Colonic mucosa (tissue), 4 donors: ENCODE measurements at regions not wholly inside any gene's neighbourhood (a gene's known extent, or its start where the extent isn't known, plus 50 kb on each side); places are given as distances from the start of the nearest gene placed in this dataset.
"Not testable (repeated sequence)": the region's sequence is repeated elsewhere in the genome, so short reads cannot be mapped to it uniquely, and the experiment has no call there.

Source experiments
- DNase-seq: peaks from one replicate; pipeline ENCODE4 v3.0.0-alpha.2; 2020
- H3K27ac ChIP-seq: fragments of 200-600 bp; one replicate; pipeline ENCODE4 v1.8.0; 2021
- H3K27me3 ChIP-seq: fragments of 200-600 bp; one replicate; pipeline ENCODE4 v1.8.0; 2021
- H3K36me3 ChIP-seq: fragments of 200-600 bp; one replicate; pipeline ENCODE4 v1.8.0; 2021
- H3K4me1 ChIP-seq: fragments of 200-600 bp; one replicate; pipeline ENCODE4 v1.8.0; 2021; ENCODE audit warnings: mild to moderate bottlenecking
- H3K4me3 ChIP-seq: fragments of 200-600 bp; one replicate; pipeline ENCODE4 v1.8.0; 2021
- H3K9ac ChIP-seq, 2 donors: one replicate each; pipeline ENCODE4 v1.7.0; 2013; ENCODE audit warnings: control low read depth in 2 of 2, low read depth in 2 of 2, low read length in 2 of 2
- H3K9me3 ChIP-seq: fragments of 200-600 bp; one replicate; pipeline ENCODE4 v1.8.0; 2021
- CTCF ChIP-seq: fragments of 200-600 bp; IDR thresholded peaks from one replicate; pipeline ENCODE4 v1.8.0; 2022; ENCODE audit warnings: antibody characterized with exemption, mild to moderate bottlenecking
- intact Hi-C: fragments of 100-400 bp; cut with DNase I; formaldehyde crosslinking; loops from one replicate; pipeline ENCODE4 v1.14.1; 2022
- donor health status: healthy.
- donor health status: DM: no; HTN: no; CAD: no.
- donor health status: DM: no; HTN: no; CAD: no.

- Histone ChIP-seq H3K27ac (no peak overlapping the region), H3K4me3 (no peak overlapping the region), H3K9ac (no peak overlapping the region), H3K27me3 (no peaks in the 10 kb centered on the region), H3K36me3 (no peaks in the 10 kb centered on the region), H3K4me1 (no peaks in the 10 kb centered on the region), H3K9me3 (no peaks in the 10 kb centered on the region)
- DNase-seq, result no peak
- intact Hi-C loops, result no loop called here
- no peak for TF ChIP-seq CTCF
Measured at GRCh38 chr4:57303012-57303751, 193.0 kb upstream of the IGFBP7 start.

- DNase-seq, H3K4me3 ChIP-seq, H3K4me1 ChIP-seq, H3K27ac ChIP-seq, H3K9ac ChIP-seq, H3K9me3 ChIP-seq, intact Hi-C loops, H3K27me3 ChIP-seq, H3K36me3 ChIP-seq: not testable (repeated sequence)
Measured at GRCh38 chr4:57300300-57300699, 190.1 kb upstream of the IGFBP7 start.

GRCh38 chr4:57291911-57292310 is 181.7 kb upstream of the IGFBP7 start:
- DNase-seq, result no peak
- no peaks in the 10 kb centered on the region for H3K36me3 ChIP-seq
- TF ChIP-seq CTCF, result no peak
- no peaks in the 10 kb centered on the region for H3K27me3 ChIP-seq
- H3K9me3 ChIP-seq, result no peaks in the 10 kb centered on the region
- intact Hi-C loops, result no loop called here
- H3K4me1 ChIP-seq, result no peaks in the 10 kb centered on the region
- H3K4me3 ChIP-seq, result no peak overlapping the region
- H3K9ac ChIP-seq, result no peak overlapping the region
- H3K27ac ChIP-seq, result no peak overlapping the region

- Histone ChIP-seq H3K9ac (no peak overlapping the region), H3K4me1 (no peaks in the 10 kb centered on the region), H3K27ac (no peak overlapping the region), H3K9me3 (no peaks in the 10 kb centered on the region), H3K36me3 (no peaks in the 10 kb centered on the region), H3K4me3 (no peak overlapping the region), H3K27me3 (no peaks in the 10 kb centered on the region)
- no peak for TF ChIP-seq CTCF
- no peak for DNase-seq
- intact Hi-C loops, result no loop called here
Measured at GRCh38 chr4:57287687-57288604, 177.8 kb upstream of the IGFBP7 start.

- H3K4me1 ChIP-seq, result no peaks in the 10 kb centered on the region
- DNase-seq, result no peak
- TF ChIP-seq CTCF, result no peak
- no peaks in the 10 kb centered on the region for H3K36me3 ChIP-seq
- H3K9ac ChIP-seq, result no peak overlapping the region
- H3K27me3 ChIP-seq, result no peaks in the 10 kb centered on the region
- no peaks in the 10 kb centered on the region for H3K9me3 ChIP-seq
- intact Hi-C loops, result no loop called here
- H3K27ac ChIP-seq, result no peak overlapping the region
- H3K4me3 ChIP-seq, result no peak overlapping the region
Measured at GRCh38 chr4:57282933-57283310, 172.7 kb upstream of the IGFBP7 start.

- Histone ChIP-seq H3K27ac (no peak overlapping the region), H3K9ac (no peak overlapping the region), H3K27me3 (no peaks in the 10 kb centered on the region), H3K9me3 (no peaks in the 10 kb centered on the region), H3K36me3 (no peaks in the 10 kb centered on the region), H3K4me3 (no peak overlapping the region), H3K4me1 (no peaks in the 10 kb centered on the region)
- intact Hi-C loops, result no loop called here
- TF ChIP-seq CTCF, result no peak
- no peak for DNase-seq
Measured at GRCh38 chr4:57280481-57280880, 170.3 kb upstream of the IGFBP7 start.
